HG02973 (cell line): ENCODE measurements at regions not wholly inside any gene's neighbourhood (a gene's known extent, or its start where the extent isn't known, plus 50 kb on each side); places are given as distances from the start of the nearest gene placed in this dataset.
A peak's percentile ranks its signal among the peaks of the same experiment; 100 is the strongest.
"Not testable (repeated sequence)": the region's sequence is repeated elsewhere in the genome, so short reads cannot be mapped to it uniquely, and the experiment has no call there.

ENCODE experiments used
- ATAC-seq: cut with Tn5 transposase; IDR thresholded peaks from one replicate; pipeline ENCODE4 v1.9.1; 2021; ENCODE audit warnings: moderate library complexity; ENCODE audit not compliant: unreplicated experiment

DNA sequence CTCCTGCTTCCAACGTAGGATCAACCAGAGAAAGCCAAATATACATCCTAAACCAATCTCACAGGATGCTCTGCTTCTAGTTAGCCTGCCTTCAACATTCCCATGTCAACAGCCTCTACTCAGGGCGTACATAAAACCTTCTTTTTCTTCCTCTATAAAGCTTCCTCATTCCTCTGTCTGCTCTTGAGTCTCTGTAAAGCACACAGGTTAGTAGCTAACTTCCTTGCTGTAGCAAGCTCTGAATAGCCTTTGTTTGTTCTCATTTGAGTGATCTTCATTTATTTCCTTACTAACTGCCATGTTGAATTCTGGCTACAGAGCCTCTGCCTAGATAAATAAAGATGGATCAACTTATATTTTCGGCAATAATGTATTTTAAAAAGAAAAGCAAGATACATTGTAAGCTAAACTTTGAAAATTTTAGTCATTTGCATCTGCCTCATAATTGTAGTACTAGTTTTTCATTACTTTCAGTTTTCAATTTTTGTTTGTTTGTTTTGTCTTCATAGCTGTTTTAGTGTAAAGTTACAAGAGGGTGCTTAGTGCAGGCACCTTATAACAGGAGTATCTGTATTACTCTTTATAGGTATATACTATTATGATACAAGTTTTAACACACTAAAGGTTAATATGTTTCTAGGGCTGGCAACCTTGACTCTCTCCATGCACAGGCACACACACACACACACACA is 498.2 kb downstream of the PYDC2 start:
- ATAC-seq = peak; percentile 56

DNA sequence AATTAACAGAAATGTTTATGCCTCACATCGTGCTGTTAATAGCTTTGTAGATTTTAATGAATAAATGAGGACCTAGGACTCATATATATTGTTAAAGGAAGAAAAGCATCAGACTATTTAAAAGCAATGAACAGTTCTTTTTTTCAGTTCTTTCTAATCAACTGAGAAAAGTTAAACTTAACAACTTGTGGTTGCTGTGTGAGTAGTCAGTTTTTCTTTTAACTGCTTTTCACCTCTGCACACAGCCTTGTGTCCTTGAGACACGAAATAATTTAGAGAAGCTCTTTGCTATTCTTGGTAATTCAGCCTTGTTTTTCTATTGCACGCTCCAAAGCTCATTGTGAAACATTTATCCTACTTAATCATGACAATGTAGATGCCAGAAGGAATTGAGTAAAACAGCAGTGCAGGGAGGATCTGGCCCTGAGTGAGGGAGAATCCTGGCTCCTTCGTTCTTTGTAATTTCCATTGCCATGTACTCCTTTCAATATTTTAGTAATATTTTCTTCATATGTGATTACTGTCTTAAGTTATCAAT is 499.0 kb downstream of the PYDC2 start:
- ATAC-seq = no peak

DNA sequence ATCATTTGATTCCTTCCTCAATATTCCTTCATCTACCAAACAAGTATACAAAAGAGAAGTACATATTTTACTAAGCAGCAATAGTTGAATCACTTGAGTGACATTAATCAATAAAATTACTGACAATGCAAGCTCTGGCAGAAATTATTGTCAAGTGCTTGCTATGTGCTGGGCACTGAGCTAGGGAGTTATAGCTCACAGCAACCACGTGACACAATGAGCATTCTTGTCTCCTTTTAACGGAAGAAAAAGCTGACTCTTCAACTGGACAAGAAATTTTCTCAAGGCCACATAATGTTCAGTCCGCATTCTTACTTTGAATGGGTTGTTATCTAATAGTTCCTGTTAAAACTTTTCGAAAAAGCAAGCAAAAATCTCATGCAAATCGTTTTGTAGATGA is 500.1 kb downstream of the PYDC2 start:
- no peak for ATAC-seq

DNA sequence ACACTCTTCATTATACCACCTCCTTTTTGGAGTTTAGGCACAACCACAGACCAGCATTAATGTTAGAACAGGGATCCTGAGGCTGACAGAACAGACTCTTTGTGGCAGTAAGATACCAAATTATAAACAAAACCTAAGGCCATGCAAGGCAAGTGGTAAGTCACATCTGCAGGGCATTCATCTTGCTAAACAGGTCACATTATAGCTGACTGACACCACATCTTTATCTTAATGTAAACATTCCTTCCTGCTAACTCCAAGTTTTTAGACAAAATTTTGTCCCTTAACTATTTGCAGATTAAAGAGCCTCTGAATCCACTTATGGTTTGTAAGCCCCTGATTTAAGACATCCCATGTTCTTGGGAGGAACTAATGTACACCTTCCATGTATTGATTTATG is 500.6 kb downstream of the PYDC2 start:
- no peak for ATAC-seq

DNA sequence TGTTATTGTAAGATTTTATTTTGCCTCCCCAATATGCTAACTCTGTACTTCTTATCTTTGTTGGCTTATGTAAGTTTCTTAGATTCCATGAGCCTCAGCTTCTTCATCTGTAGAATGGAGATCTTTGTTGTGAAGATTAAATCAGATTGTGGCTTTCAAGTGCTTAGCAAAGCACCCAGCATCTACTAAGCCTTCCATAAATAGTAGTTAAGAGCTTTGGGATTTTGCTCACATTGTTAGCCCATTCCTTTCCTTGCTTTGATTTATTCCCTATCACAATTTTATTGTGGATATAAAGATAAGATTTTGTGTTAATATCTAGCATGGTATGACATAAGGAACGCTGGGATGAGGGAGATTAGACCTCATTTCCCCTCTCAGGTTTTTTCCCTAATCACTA is 501.4 kb downstream of the PYDC2 start:
- ATAC-seq = no peak

DNA sequence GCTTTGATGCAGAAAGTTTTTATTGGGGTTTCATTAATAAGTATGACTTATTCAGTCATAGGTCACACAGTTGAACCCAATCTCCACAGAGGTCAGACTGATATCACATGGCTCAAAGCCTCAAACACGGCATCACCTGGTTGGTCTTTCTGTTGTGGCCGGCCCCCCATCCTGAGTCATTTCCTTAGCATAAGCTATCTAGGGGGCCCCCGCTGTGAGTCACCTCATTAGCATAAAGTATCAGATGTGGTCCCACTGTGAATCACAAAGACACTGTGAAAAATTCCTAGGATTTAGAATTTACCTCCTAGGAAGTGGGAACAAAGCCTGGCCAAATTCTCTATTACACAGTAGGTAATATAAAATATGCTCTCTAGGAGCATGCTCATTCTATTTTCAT is 502.2 kb downstream of the PYDC2 start:
- no peak for ATAC-seq

DNA sequence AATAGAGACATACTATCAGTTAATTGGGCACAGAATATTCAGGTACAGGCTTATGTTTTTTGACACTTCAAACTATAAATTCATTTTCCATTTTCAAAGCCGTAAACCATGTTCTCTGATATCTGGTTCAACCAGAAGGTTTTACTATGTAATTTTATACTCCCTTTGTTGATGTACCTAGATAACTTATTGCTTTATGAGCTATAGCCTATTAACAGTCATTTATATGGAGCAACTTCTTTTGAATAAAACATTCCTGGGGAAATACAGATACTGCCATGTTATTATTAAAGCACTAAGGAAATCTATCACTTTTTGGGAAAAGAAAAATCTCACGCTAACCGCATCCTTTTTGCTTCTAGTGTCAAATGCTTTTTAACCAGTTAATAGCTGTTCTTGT is 505.6 kb downstream of the PYDC2 start:
- no peak for ATAC-seq

DNA sequence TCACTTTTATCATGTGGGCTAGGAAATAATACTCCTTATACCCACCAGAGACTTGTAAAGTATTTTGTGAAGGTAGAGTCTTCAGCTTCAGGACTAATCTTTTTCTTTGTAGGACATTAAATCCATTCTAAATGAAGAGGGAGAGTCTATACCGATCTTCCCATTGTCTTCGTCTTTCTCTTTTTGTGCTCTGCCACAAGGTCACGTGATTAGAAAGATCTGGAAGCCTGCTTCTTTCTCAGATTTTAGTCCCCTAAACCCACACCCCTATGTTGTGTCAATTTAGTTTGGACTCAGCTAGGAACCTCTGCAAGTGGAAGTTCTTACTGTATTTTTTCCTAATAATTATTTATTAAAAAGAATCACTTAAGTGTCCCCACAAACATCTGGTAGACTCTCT is 507.3 kb downstream of the PYDC2 start:
- no peak for ATAC-seq

DNA sequence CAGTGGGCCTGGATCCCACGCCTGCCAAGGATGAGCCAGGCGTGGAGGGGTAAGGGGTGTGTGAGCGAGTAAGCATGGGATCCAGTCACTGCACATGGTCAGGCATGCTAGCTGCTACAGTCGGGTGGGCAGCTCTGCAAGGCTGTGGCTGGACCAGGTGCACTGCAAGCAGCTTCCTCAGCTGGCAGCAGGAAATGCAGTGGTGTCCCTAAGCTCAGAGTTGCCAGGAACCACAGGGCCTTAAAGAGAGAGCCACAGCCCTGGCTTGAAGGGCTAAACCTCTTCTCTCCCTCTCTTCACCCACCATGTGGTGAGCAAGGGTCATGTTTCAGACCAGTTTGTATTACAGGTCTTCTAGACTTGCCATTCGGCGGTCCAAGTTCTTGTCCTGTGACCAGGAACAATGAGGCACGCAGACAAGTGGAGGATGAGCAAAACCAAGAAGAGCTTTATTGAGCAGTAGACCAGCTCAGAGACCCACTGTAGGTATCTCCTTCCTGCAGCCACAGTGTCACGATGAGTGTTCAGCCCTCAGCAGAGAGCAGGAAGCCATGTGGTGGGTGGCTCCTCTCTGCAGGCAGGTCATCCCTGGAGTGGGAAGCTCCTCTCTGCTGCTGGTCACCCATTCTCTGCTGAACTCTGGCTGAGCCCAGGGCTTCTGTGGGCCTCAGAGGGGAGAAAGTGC is 511.9 kb downstream of the PYDC2 start:
- ATAC-seq = no peak

DNA sequence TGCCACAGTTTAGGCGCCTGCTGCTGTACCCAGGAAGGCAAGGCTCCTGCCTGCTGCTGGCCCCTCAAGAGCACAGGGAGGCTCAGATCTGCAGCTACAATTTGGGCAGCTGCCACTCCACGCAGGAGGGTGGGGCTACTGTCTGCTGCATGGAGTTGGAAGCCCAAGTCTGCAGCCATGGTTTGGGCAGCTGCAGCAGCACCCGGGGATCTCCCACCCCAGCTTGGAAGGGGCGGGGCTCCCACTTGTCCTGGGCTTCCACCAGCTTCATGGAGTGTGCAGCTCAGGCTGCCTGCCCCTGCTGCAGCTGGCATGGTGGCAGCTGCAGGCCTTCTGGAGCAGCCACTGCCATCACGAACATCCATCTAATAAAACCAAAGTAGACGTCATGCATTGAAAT is 512.9 kb downstream of the PYDC2 start:
- ATAC-seq = no peak

DNA sequence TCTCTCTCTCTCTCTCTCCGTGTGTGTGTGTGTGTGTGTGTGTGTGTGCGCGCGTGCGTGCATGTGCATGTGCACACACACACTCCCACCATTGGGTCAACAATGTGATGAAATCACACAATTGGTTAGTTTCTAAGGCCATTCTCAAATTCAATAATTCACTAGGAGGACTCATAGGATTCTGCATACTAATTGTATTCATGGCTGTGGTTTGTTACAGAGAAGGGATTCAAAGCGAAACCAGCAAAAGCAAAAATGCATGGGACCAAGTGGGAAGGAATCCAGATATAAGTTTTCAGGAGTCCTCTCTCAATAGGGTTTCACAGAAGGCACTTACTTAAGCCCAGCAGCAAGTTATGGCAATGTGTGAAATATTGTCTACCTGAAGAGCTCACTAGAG is 515.0 kb downstream of the PYDC2 start:
- ATAC-seq = no peak

DNA sequence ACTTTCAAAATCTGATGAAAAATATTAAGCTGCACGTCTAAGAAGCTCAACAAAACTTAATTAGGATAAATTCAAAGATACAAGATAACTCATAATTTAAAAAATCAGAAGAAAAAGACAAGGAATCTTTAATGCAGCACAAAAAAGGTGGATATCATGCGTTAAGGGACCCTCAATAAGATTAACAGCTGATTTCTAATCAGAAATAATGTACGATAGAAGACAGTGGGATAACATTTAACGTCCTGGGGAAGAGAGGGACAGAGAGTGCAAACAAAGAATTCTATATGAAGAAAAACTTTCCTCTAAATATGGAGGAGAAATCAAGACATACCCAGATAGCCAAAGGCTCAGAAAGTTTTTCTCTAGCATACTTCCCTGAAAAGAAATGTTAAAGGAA is 519.5 kb downstream of the PYDC2 start:
- ATAC-seq = no peak

DNA sequence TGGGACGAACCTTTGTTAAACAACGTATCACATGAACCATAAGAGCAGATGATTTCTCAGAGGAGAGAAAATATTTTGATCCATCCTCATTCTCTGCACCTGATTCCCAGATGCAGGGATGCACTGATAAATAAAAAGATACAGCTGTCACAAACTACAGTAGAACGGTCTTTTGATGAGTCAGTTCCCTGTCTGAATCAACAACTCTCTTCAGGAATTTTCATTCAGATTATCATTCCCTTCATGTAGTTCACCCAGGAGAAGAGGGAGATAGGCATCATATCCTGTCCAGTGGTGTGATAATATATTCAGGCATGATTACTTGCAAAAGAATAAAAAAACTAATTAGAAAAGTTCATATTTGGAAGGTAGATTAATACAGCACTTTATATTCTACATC is 521.5 kb downstream of the PYDC2 start:
- ATAC-seq = no peak

DNA sequence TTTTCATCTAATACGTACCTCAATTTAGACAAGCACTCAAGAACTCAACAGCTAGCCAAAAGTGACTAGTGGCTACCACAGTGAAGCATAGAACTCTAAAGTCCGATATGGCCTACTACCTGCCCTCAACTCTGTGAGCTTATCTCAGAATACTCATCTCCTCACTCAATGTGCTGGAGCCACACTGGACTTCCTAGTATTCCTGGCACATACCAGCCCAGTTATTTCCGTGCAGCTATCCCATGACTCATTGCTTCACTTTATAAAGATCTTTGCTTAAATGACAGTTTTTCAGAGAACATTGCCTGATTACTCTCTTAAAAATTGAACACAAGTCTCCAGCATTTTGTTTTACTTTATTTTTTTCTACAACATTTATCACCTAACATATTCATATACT is 524.7 kb downstream of the PYDC2 start:
- ATAC-seq = no peak

DNA sequence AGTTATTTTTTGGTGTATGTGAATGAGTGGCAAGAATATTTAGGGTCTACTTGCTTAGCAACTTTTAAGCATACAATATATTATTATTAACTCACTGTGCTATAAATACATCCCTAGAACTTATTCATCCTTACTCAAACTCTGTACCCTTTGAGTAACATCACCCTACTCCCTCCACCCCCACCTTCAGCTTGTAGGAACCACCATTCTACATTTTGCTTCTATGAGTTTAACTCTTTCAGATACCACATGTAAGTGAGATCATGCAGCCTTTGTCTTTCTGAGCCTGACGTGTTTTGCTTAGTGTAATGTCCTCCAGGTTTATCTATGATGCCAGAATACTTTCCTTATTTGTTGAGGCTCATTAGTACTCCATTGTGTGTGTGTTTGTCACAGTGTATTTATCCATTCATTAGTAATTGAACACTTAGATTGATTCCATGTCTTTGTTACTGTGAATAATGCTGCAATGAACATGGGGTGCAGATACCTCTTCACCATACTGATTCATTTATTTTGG is 526.9 kb downstream of the PYDC2 start:
- ATAC-seq = no peak

DNA sequence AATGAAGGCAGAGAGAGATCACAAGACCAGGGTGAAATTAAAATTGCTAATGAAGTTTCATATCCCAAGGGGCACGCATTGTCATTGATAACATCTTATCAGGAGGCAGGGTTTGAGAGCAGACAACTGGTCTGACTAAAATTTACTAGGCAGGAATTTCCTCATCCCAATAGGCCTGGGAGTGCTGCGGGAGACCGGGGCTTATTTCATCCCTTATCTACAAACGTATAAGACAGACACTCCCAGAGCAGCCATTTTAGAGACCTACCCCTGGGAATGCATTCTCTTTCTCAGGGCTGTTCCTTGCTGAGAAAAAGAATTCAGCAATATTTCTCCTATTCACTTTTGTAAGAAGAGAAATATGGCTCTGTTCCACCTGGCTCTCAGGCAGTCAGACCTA is 533.0 kb downstream of the PYDC2 start:
- not testable (repeated sequence) for ATAC-seq

DNA sequence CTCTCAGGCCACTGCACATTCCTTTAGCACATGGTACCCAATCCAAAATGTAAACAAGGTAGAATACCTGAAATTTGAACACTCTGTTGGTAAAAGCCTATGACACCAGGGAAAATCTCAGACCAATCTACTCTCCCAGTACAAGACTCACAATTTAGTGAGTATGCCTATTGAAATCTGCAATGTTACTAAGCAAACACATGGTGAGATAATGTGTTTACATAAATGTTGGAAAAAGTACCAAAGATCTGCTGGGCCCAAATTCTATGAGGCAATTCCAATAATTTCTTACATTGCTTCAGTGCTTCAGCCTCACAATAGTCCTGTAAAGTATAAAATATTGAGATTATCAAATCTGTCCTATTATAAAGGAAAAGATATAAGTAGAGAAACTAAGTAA is 536.1 kb downstream of the PYDC2 start:
- ATAC-seq = no peak

DNA sequence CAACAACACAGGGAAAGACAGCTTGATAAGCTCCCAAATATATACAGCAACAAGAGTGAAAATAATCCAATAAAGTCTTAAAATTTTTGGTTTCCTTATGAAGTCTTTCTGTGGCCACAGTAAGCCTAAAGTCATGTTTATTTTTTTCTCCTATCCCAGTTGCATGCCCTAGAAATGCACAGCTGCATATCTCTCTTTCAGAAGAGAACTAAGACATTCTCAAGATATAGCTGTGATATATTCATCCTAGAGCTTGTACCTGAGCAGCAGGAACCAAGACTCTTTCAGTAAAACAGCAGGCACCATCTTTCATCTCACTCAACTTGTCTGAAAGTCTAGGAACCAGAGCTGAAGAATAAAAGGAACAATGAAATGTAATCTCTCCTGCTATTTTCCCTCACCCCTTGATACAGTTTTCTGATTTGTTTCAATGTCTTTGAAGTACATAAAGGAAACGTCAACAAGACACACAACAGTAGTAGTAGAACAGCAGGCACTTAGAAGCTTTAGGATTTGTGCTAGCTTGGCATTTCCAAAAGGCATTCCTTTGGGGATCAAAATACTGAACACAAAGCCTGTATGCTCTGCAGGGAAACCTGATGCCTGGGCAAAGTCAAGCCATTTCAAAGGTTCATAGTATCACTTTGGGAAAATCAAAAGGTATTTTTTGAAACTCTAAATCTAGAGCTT is 536.8 kb downstream of the PYDC2 start:
- no peak for ATAC-seq

DNA sequence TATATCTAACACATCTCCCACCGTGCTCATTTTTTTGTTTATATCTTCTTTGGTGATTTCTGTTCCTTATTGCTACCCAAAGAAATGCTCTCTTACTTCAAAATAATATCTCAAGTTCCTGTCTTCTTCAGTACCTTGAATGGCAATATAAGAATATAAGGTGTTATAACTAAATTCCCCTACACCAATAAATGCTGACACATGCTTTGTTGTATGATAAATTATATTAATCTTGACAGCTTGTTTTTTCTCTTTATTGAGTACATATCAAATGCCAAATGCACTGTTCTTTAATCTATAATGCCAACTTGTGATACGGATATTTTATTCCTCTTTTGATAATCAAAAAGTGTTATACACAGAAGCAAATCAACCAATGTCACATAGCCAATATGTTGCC is 540.3 kb downstream of the PYDC2 start:
- no peak for ATAC-seq

DNA sequence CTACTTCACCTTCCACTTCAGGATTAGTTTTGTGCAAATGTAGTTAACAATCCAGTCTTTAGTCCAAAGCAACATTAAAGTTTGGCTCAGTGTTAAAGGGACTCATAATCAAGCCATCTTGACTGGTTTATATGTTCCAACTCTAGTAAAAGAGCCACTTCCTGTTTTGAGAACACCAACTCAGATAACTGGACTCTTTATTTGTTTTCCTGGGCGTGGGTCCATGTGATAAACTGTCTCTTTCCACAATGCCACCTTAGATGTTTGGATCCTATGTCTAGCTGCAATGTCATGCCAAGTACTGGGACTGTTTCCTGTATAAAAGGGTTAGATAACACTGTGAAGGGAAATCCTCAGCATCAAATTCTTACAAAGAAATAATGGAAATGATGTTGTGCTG is 545.0 kb downstream of the PYDC2 start:
- ATAC-seq = no peak

DNA sequence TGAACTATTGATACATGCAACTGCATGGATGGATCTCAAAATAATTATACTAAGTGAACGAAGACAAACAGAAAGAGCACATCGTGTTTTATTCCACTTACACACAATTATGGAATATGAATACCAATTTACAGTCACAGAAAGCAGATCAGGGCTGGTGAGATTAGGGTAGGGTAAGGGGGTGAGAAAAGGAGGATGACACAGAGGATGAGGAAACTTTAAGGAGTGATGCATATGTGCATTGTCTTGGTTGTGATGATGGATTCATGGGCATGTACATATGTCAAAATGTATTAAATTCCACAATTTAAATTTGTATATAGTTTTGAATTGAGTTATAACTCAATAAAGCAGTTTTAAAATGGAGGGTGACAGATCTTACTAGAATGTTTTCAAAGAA is 548.9 kb downstream of the PYDC2 start:
- ATAC-seq = no peak

DNA sequence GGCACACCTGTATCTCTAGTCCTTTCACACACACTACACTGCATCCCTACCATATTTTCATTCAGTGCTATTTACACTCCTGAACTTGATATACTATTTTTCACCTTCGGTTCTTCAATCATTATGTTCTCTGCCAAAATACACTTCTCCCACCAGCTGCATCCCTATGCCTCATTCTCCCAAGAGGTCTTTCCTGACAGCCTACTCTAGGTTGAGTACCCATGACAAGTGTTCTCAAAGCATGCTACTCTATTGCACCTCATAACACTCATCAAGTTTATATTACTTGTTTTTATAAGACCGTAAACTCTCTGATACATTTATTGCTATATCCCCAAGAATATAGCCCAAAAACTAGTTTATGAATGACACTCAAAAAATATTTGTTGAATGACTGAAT is 549.5 kb downstream of the PYDC2 start:
- no peak for ATAC-seq
